Posterior cingulate gyrus (tissue), 11 donors: ENCODE measurements at regions not wholly inside any gene's neighbourhood (a gene's known extent, or its start where the extent isn't known, plus 50 kb on each side); places are given as distances from the start of the nearest gene placed in this dataset.

Source experiments
- DNase-seq, 10 donors: peaks; one replicate each; pipeline versions ENCODE4 v3.0.0 to v3.0.0-alpha.2; 2020 to 2021; ENCODE audit warnings: mixed read lengths in 3 of 10
- intact Hi-C: fragments of 100-400 bp; cut with DNase I; formaldehyde crosslinking; loops from one replicate; pipeline ENCODE4 v1.15.1; 2023

DNA sequence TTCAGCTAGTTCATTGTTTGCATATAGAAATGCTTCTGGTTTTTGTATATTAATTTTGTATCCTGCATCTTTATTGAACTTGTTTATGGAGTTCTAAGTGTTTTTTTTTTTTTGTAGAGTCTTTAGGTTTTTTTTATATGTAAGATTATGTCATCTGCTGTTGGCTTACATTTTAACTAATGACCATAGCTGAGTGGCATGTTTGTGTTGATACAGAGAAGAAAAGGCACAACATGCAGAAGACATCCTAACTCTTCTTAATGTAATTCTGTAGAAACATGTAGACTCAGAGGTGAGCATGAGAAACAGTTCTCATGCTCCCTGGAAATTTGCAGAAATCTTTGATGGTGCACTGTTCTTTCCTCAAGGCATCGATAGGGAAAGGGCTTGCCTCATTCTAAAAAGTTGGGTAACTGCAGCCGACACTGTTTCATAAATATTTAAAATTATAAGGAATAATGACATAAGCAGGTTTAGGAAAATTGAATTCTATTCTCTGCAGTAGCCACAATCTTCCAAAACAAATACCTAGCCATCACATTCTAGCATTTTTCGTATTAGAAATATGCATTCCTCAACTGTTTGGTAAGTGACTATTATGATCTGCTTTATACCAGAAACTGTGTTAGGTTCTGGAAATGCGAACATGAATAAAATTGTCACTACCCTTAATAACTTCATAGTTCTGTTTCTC, 499.6 kb upstream of the KCNMB2 start:
- intact Hi-C loops: no loop called here
- DNase-seq: no peak

DNA sequence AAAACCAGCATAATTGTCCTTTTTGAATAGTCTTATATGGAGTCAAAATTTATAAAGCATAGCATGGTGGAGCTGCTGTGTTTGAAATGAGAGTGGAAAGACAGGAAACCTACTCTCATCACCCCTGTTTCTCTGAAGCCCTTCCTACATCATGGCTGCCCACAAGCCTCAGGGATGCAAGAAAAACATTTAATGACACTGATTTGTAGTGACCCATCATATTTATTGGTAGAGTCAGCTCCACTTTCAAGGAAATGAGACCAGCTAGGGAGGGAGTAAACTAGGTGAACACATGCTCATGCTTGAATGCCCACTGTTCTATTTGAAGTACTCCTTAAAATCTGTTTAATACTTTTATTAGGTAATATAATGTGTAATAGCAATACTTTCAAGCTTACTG, 494.3 kb upstream of the KCNMB2 start:
- intact Hi-C loops: no loop called here
- DNase-seq: no peak

DNA sequence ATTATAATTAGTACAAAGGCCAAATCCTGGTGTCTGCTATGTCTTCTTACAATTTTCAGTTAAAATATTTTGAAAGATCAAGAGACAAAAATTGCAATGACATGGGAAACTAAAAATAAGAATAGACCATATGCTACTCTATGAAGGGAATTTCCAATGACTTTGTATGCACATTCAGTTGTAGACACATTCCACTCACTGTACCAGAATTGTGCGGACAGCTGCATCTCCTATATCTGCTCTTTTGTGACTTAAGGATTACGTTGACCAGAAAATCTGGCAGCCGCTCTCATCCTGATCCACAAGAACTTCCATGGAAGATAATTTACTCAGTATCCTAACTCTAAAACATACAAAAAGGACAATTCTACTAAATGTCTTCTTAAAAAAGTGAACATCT, 493.9 kb upstream of the KCNMB2 start:
- no peak for DNase-seq
- intact Hi-C loops: no loop called here

DNA sequence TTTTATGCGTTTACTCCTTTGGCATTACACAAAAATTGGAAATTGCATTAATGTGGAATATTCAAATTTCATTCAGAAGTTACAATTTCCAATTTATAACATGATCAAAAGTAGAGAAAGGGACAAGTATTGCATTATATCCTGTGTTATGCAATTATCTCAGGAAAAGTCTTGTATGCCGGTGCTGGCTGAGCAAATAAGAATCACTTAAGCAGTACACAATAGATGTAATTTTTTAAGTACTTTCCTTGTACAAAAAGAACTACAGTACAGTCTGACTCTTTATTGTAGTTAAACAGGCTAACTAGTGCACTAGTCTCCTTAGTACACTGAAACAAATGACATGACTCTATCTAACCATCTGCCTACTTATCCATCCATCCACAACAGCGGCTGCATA, 493.2 kb upstream of the KCNMB2 start:
- intact Hi-C loops: no loop called here

DNA sequence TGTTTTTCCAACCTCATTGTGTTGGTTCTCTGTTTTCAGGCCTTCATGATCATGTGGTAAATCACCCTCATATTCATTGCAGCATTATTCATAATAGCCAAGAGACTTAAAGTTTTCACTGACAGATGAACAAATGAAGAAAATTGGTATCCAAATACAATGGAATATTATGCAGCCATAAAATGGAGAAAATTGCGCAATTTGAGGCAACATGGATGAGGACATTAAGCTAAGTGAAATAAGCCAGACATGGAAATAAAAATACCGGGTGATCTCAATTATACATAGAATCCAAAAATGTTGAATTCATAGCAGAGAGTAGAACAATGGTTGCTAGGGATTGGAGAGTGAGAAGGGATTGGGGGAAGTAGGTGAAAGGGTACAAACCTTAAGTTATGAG, 491.9 kb upstream of the KCNMB2 start:
- no peak for DNase-seq
- intact Hi-C loops: no loop called here

More for the DNA sequence above, 493.2 kb upstream of the KCNMB2 start:
- no peak for DNase-seq

DNA sequence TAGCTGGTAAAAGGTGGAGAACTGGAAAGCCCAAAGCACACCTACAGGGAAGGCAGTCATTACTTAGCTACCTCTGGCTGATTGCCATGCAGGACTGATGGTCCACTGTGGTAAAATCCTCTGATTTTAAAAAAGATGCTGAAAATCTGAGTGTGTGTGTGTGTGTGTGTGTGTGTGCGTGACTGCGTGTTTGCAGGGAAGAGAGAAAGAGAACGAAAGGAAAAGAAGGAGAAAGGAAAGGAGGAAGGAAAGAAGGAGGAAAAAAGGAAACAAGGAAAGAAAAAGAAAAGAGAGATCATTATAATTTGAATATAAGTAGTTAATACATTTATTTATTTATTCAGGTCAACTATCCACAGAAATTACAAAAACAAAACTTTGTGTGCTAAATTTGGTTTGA, 488.7 kb upstream of the KCNMB2 start:
- DNase-seq: no peak
- intact Hi-C loops: no loop called here

DNA sequence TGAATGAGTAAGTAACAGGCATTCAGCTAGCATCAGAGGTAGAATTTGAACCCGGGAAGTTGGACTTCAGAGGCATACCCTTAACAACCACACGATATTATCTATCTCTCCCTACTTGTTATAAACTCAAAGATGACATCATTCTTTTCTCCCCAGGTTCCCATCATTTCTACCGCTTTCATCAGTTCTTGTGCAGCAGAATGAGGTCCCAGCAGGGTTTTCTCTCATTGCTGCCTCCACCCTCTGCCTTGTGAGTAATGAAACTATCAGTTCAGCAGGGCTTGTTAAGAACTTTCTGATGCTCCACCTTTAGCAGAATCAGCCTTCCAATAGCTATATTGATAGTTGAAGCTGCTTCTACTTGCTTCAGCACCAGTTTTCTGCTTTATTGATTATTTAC, 487.5 kb upstream of the KCNMB2 start:
- intact Hi-C loops: no loop called here
- no peak for DNase-seq

- no peak for DNase-seq
- intact Hi-C loops: no loop called here
Observed at GRCh38 chr3:178054471-178054870, 481.8 kb upstream of the KCNMB2 start.

GRCh38 chr3:178055939-178056338, 480.3 kb upstream of the KCNMB2 start:
- intact Hi-C loops: no loop called here
- DNase-seq: no peak

DNA sequence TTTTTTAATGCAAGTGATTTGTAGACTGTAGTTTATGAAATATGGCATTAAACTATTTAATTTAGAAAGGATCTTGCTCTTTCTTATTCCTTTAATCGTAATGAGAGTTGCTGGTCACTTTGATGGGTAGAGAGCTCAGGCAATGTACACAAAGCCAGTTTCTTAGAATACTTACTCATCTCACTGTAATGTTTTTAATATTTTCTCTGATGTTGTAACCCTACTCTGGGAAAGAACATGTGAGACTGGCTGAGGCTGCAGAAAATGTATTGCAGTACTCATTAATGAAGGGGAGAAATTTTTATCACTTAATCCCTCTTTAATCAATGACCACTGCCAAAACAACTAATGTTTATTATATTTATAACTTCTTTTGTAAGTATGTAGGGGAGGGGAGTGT, 479.4 kb upstream of the KCNMB2 start:
- intact Hi-C loops: no loop called here

DNA sequence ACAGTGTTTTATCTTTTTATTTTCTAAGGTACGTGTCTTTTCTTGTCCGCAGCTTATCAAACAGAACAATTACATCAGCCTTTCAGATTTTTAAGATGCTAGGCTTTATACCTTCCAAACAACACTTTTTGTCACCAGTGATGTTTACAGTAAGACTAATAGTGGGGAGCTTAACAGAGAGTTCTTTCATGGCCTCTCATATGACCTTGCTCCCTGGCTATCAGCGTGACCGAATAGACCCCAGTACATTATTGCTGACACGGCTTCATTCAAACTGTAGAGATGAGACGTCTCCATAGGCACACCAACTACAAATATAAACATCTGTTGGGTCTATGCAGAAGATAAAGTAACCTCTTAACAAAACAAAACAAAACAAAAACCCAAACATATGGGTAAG, 477.6 kb upstream of the KCNMB2 start:
- no peak for DNase-seq
- intact Hi-C loops: no loop called here

More for the DNA sequence above, 479.4 kb upstream of the KCNMB2 start:
- DNase-seq: no peak

GRCh38 chr3:178059119-178059518, 477.1 kb upstream of the KCNMB2 start:
- intact Hi-C loops: no loop called here
- no peak for DNase-seq

DNA sequence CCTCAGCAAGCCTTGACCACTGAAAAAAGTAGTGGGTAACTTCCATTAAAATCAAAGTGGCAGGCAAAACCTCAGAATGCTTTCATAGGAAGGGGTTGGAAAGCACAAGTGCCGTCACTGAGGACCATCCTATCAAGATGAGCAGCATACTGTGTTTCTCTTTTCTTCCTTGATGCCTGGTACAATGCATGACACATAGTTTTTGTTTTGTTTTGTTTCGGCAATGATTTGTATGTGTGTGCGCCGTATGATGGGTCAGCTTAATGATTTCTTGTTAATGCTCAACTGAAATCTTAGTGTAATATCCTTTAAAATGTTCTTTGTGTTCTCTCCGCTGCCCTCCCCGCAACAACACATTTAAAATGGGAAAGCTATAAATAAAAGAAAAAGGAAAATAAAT, 476.4 kb upstream of the KCNMB2 start:
- DNase-seq: no peak
- intact Hi-C loops: no loop called here

- intact Hi-C loops: no loop called here
- DNase-seq: no peak
Observed at GRCh38 chr3:178060407-178060806, 475.8 kb upstream of the KCNMB2 start.

DNA sequence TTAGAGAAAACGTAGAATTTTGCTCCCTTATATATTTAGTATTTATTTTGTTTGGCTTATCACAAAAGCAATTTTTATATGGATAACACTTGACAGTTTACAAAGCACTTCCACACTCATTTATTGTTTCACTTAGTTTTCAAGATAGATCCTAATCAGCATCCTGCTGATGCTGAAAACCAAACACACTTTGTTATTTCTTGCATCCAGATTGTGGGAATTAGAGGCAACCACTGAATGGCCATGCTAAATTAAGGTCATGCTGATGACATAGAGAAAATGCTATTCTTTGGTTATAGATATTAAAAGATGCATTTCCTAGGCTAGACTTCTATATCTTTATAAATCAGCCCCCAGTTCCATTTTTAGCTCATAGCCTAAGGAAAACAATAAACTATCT, 474.1 kb upstream of the KCNMB2 start:
- no peak for DNase-seq
- intact Hi-C loops: no loop called here

- DNase-seq: no peak
- intact Hi-C loops: no loop called here
Observed at GRCh38 chr3:178063461-178063860, 472.8 kb upstream of the KCNMB2 start.

GRCh38 chr3:178067721-178068120, 468.5 kb upstream of the KCNMB2 start:
- intact Hi-C loops: no loop called here
- no peak for DNase-seq

DNA sequence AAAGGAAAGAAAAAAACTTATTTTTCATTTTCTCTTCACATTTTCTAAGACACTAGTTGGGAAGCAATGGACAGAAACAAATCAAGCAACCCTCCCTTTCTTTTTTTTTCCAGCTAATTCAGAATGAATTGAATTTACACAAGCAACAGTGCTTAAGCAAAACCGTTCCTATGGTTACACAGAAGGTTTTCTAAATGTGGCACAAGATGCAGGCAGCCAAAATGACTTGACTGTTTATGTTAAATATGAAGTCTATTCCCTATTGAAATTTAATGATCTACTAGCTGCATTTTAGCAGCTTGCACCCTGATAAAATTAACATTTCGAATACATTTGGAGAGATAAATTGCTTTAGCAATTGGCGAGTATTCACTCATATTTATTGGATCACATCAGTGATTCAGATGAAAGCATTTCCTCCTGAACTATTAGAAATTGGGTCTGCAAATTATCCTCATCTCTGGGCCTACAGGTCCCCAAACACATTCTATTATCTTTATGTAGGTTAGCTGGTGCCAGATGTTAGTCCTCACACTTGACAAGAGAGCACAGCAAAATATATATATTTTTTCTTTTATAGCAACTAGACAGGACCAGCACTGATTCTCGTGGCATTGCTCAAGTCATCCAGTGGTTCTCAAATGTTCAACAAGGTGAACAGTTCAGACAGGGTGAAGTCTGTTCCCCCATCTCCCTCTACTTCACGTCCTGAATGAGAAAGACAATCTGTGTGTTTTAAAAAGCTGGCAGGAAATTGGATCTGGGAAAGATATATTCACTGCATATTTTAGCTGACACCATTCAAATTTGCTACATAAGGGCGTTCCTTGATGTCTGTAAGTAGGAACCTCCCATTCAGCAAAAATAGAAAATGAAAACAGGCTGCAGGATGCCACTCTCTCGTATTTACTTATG, 463.6 kb upstream of the KCNMB2 start:
- intact Hi-C loops: no loop called here
- no peak for DNase-seq

GRCh38 chr3:178073366-178073765, 462.9 kb upstream of the KCNMB2 start:
- intact Hi-C loops: no loop called here
- DNase-seq: no peak

DNA sequence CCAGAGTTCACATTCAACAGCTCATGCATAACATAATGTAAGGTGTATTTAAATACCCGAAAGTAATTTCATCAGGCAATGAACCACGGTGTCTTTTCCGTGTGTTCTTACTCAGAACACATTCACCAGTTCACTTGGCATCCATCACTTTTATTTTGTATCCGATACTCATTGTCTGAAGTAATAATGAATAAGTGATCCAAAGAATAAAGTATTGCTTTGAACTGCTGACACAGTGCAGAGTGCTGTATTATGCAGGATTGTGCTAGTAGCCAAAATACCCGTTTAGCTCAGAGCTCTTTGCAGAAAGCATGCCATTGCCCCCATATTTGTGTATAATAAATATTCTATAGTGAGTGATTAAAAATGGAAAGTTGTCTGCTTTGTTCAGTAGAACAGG, 460.9 kb upstream of the KCNMB2 start:
- intact Hi-C loops: no loop called here
- DNase-seq: no peak

- DNase-seq: no peak
- intact Hi-C loops: no loop called here
Observed at GRCh38 chr3:178078953-178079352, 457.3 kb upstream of the KCNMB2 start.

- DNase-seq: no peak
- intact Hi-C loops: no loop called here
Observed at GRCh38 chr3:178079966-178080365, 456.3 kb upstream of the KCNMB2 start.
